Nephron (organoid): ENCODE measurements at regions not wholly inside any gene's neighbourhood (a gene's known extent, or its start where the extent isn't known, plus 50 kb on each side); places are given as distances from the start of the nearest gene placed in this dataset.

Experiments used
- H3K27ac Mint-ChIP-seq, 3 experiments: 2 replicates each; pipeline ENCODE4 v1.8.0; 2020; ENCODE audit warnings: mixed read lengths in 3 of 3, mild to moderate bottlenecking in 2 of 3, moderate library complexity in 1 of 3
- H3K27me3 Mint-ChIP-seq: 2 replicates; pipeline ENCODE4 v1.8.0; 2021; ENCODE audit warnings: low read depth, mild to moderate bottlenecking, moderate library complexity, mixed read lengths
- H3K36me3 Mint-ChIP-seq: 2 replicates; pipeline ENCODE4 v1.8.0; 2020; ENCODE audit warnings: low read depth, mixed read lengths
- H3K4me1 Mint-ChIP-seq: 2 replicates; pipeline ENCODE4 v1.8.0; 2020; ENCODE audit warnings: mixed read lengths
- H3K4me3 Mint-ChIP-seq, 3 experiments: 2 replicates each; pipeline ENCODE4 v1.8.0; 2020; ENCODE audit warnings: mild to moderate bottlenecking in 3 of 3, mixed read lengths in 3 of 3, moderate library complexity in 2 of 3
- H3K9me3 Mint-ChIP-seq: 2 replicates; pipeline ENCODE4 v1.8.0; 2020; ENCODE audit warnings: mixed read lengths
- CTCF ChIP-seq, 3 experiments: fragments of 200-600 bp; sonication (generic); IDR thresholded peaks; one replicate each; pipeline ENCODE4 v1.5.0; 2021; ENCODE audit warnings: antibody characterized with exemption in 3 of 3; ENCODE audit not compliant: unreplicated experiment in 3 of 3

GRCh38 chr18:78784861-78785260 is 194.8 kb upstream of the SALL3 start:
- peaks cover 23% of the 10 kb centered on the region for H3K27me3 Mint-ChIP-seq
- no peaks in the 10 kb centered on the region for H3K9me3 Mint-ChIP-seq
- H3K27ac Mint-ChIP-seq: no peak overlapping the region
- no peak for TF ChIP-seq CTCF (IDR thresholded peaks at IDR 0.05; ENCODE audit: unreplicated experiment in 3 of 3)
- no peak overlapping the region for H3K4me3 Mint-ChIP-seq
- H3K4me1 Mint-ChIP-seq: no peaks in the 10 kb centered on the region
- no peaks in the 10 kb centered on the region for H3K36me3 Mint-ChIP-seq

DNA sequence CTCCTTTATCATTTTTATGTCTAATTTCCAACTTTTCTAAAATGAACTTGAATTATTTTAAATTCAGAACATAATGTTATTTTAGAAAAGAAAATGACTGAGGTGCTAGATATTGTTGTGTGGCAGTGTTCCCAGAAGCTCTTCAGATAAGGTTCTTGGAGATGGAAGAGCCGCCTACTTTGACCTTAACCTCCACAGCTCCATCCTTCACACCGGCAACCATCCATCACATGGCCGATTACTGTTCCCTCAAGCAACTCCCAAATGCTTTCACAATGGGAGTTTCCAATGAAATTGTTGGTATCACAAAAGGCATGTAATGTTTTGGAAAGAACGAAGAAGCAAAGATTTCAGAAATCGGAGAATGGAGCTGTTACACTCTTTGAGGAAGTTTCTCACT is 193.9 kb upstream of the SALL3 start:
- Mint-ChIP-seq H3K4me3 (no peak overlapping the region), H3K36me3 (no peaks in the 10 kb centered on the region), H3K27ac (no peak overlapping the region), H3K27me3 (peaks cover 23% of the 10 kb centered on the region), H3K9me3 (no peaks in the 10 kb centered on the region), H3K4me1 (no peaks in the 10 kb centered on the region)
- no peak for TF ChIP-seq CTCF (IDR thresholded peaks at IDR 0.05; ENCODE audit: unreplicated experiment in 3 of 3)

- peaks cover 22% of the 10 kb centered on the region for H3K27me3 Mint-ChIP-seq
- H3K9me3 Mint-ChIP-seq: no peaks in the 10 kb centered on the region
- no peaks in the 10 kb centered on the region for H3K4me1 Mint-ChIP-seq
- H3K27ac Mint-ChIP-seq: no peak overlapping the region
- no peaks in the 10 kb centered on the region for H3K36me3 Mint-ChIP-seq
- TF ChIP-seq CTCF (IDR thresholded peaks at IDR 0.05; ENCODE audit: unreplicated experiment in 3 of 3): no peak
- no peak overlapping the region for H3K4me3 Mint-ChIP-seq
Measured at GRCh38 chr18:78786776-78787175, 192.8 kb upstream of the SALL3 start.

GRCh38 chr18:78787751-78788150 is 191.9 kb upstream of the SALL3 start:
- H3K27ac Mint-ChIP-seq: no peak overlapping the region
- H3K36me3 Mint-ChIP-seq: no peaks in the 10 kb centered on the region
- no peak for TF ChIP-seq CTCF (IDR thresholded peaks at IDR 0.05; ENCODE audit: unreplicated experiment in 3 of 3)
- H3K9me3 Mint-ChIP-seq: no peaks in the 10 kb centered on the region
- H3K27me3 Mint-ChIP-seq: peaks cover 25% of the 10 kb centered on the region
- H3K4me3 Mint-ChIP-seq: no peak overlapping the region
- no peaks in the 10 kb centered on the region for H3K4me1 Mint-ChIP-seq

DNA sequence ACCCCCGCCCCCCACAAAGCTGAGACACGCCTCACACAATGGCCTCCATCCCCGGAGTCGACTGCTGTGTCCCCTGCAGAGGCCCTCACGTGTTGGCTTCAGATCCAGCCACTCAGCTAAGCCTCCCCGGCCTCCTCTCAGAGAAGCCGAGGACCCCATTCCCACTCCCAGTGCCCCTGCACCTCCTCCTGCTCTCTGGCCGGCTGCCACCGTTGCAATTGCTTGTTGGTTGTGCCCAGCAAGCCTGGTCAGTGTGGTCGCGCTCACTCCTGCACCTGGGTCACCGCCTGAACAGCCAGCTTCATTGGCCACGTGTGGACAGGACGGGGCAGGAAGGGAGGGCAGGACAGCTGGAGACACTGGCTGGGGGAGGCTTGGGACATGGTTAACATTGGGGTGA is 191.5 kb upstream of the SALL3 start:
- Mint-ChIP-seq H3K27me3 (peaks cover 28% of the 10 kb centered on the region), H3K36me3 (no peaks in the 10 kb centered on the region), H3K27ac (no peak overlapping the region), H3K9me3 (no peaks in the 10 kb centered on the region), H3K4me1 (no peaks in the 10 kb centered on the region), H3K4me3 (no peak overlapping the region)
- no peak for TF ChIP-seq CTCF (IDR thresholded peaks at IDR 0.05; ENCODE audit: unreplicated experiment in 3 of 3)

GRCh38 chr18:78789850-78790249 is 189.8 kb upstream of the SALL3 start:
- Mint-ChIP-seq H3K4me3 (no peak overlapping the region), H3K4me1 (no peaks in the 10 kb centered on the region), H3K27ac (no peak overlapping the region), H3K9me3 (no peaks in the 10 kb centered on the region), H3K36me3 (no peaks in the 10 kb centered on the region), H3K27me3 (peaks cover 23% of the 10 kb centered on the region)
- no peak for TF ChIP-seq CTCF (IDR thresholded peaks at IDR 0.05; ENCODE audit: unreplicated experiment in 3 of 3)
